Astrocyte of the spinal cord (primary cell): ENCODE measurements at regions not wholly inside any gene's neighbourhood (a gene's known extent, or its start where the extent isn't known, plus 50 kb on each side); places are given as distances from the start of the nearest gene placed in this dataset.

ENCODE experiments used
- DNase-seq: peaks from one replicate; pipeline ENCODE4 v3.0.0; 2011; ENCODE audit warnings: low read depth, low spot score
- H3K4me3 ChIP-seq: 2 replicates; pipeline ENCODE4 v1.5.1; 2011; ENCODE audit warnings: low read depth, mild to moderate bottlenecking, low read length, moderate library complexity
- in situ Hi-C: cut with HindIII; loops from 2 replicates; pipeline ENCODE4 v1.10.0; 2017; ENCODE audit warnings: low sequenced_read_pairs
- TF ChIP-seq, protein P1 (sequence below): IDR thresholded peaks from 2 replicates; pipeline ENCODE4 v1.5.1; 2012; ENCODE audit warnings: low read depth, mild to moderate bottlenecking, low read length, inconsistent platforms

DNA sequence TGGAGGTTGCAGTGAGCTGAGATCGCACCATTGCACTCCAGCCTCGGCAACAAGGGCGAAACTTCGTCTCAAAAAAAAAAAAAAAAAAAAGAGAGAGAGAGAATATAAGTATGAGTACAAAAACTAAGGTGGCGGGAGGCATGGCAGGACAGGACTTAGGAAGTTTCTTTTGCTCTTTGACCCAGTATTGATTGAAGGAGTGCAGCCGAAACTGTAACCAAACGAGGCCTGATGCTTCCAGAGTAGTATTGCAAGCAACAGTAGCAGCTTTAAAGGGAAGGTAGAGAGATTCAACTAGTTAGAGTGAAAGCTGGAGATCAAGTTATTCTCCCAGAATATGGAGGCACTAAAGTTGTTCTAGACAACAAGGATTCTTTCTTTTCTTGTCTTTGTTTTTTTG lies 99.2 kb upstream of the CASZ1 start:
- TF ChIP-seq, protein P1, sequence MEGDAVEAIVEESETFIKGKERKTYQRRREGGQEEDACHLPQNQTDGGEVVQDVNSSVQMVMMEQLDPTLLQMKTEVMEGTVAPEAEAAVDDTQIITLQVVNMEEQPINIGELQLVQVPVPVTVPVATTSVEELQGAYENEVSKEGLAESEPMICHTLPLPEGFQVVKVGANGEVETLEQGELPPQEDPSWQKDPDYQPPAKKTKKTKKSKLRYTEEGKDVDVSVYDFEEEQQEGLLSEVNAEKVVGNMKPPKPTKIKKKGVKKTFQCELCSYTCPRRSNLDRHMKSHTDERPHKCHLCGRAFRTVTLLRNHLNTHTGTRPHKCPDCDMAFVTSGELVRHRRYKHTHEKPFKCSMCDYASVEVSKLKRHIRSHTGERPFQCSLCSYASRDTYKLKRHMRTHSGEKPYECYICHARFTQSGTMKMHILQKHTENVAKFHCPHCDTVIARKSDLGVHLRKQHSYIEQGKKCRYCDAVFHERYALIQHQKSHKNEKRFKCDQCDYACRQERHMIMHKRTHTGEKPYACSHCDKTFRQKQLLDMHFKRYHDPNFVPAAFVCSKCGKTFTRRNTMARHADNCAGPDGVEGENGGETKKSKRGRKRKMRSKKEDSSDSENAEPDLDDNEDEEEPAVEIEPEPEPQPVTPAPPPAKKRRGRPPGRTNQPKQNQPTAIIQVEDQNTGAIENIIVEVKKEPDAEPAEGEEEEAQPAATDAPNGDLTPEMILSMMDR: no peak
- no peak for DNase-seq
- no peak overlapping the region for H3K4me3 ChIP-seq
- in situ Hi-C loops: no loop called here

DNA sequence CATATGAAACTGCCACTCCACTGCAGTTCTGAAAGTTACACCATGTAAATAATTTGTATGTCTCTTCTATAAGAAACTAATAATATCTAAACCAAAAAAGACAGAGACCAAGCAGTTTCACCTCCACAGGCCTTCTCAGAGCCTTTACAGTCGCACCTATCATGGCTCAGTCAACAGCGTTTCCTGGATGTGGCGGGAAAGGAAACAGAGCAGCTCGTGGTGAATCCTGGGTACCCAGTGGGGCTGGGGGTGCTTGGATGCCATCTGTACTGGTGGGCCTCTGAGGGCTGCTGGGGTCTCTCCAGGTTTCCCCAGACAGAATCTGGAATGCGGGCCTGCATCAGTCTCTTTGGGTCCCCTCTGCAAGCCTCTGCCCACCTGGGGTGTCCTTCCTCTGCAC lies 100.2 kb upstream of the CASZ1 start:
- H3K4me3 ChIP-seq: no peak overlapping the region
- in situ Hi-C loops: no loop called here
- no peak for DNase-seq
- TF ChIP-seq, protein P1: no peak

DNA sequence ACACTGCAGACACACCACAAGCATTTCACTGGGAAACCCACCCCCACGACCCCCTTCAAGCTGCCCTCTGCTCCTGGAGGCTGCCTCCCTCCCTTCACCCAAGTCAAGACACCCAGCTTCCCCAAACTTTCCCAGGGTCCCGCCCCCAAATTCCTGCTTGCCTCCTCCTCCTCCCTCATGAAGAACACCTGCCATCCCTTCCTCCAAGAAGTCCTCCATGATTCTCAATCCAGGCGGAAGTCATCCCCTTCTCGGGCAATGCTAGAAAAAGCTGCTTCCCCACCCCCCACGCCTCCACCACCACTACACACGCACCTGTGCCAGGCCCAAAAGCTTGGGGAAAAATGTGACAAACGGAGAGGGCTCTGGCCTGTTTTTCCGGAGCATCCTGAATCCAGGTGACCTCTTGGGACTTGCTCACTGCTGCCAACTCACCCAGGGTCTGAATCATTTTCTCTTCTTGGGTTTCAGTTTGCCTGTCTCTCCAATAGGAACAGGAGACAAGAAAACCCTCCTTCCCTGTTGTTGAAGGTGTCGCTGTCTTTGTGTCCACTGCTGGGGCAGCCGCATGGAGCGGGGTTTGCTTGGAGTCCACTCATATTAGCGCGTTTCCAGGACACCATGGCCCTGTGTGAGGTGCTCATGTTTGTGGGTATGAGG lies 101.0 kb upstream of the CASZ1 start:
- H3K4me3 ChIP-seq: no peak overlapping the region
- DNase-seq: no peak
- in situ Hi-C loops: no loop called here
- TF ChIP-seq, protein P1: no peak

DNA sequence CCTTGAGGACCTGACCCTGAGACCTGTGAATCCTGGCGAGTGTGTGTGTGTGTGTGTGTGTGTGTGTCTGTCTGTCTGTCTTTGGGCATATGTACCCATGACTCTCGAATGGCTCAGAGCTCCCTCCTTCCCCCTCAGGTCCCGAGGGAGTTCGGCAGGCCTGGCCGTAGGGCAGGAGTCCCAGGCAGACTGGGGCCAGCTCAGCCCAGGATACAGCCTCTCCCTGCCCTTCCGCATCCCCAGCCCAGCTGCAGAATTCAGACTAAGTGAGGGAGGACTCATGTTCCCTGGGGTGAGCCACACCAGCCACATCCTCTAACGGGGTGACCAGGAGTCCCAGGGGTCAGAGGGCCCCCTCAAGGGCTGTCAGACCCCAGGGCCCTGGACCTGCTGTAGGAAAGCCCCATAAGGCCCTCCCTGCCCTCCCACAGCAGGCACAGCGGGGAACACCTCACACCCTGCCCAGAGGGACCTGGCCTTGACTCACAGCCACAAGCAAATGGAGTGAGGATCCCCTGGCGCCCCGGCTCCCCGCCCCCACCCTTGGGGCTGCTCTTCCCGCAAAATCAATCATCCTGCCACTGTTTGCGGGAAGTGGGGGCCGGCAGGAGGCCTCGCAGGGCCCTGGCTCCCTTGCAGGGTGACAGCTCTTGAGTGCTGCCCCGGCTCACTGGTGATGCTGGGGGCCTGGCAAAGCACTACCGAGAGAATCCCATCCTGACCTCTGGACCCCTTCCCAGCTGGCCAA lies 101.7 kb upstream of the CASZ1 start:
- in situ Hi-C loops: no loop called here
- TF ChIP-seq, protein P1: no peak
- H3K4me3 ChIP-seq: no peak overlapping the region
- peak; percentile 56 for DNase-seq

DNA sequence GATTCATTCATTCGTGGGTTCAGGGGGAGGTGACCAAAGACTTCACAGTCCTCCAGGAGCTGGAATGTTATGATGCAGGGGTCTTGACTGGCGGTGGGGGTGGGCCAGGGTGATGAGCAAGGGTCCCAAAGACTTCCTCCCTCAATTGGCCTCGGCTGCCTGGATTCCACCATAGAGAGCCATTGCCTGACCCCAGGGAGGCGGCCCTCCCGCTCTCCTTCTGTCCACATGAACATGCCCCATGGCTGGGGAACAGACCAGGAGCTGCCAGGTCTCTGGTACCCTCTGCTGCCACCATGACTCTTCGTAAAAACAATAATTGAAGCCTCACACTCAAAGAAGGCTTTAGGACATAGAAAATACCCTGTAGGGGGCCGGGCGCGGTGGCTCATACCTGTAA lies 102.5 kb upstream of the CASZ1 start:
- TF ChIP-seq, protein P1: no peak
- in situ Hi-C loops: no loop called here
- DNase-seq: no peak
- no peak overlapping the region for H3K4me3 ChIP-seq

DNA sequence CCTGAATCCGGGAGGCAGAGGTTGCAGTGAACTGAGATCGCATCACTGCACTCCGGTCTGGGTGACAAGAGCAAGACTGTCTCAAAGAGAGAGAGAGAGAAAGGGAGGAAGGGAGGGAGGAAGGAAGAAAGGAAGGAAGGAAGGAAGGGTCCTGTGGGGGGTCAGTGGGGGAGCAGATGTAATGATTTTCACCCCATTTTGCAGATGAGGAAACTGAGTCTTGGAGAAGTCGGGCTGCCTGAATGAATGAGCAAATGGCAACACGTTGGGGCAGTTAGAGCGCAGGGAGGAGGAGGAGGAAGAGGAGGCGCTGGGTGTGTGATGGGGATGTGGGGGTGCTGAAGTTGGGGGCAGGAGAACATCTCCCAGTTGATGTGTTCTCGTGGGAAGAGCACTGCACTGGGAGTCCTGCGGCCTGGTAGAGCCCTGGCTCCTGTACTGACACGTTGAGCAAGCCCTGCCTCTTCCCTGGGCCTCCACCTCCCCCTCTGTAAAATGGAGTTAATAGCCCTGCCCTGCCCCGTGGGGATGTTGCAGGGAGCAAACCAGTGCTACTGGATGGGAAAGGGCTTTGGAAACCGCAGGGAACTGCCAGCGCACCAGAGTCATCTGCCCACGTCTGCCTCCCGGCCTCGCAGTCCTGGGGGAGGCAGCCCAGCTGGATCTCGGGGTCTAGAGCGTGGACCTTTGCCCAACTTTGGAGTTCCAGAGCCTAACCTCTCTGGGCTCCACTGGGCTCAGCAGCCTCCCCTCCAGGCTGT lies 103.2 kb upstream of the CASZ1 start:
- in situ Hi-C loops: no loop called here
- no peak for DNase-seq
- H3K4me3 ChIP-seq: no peak overlapping the region
- TF ChIP-seq, protein P1: no peak
